HG03108 (cell line): ENCODE measurements at regions not wholly inside any gene's neighbourhood (a gene's known extent, or its start where the extent isn't known, plus 50 kb on each side); places are given as distances from the start of the nearest gene placed in this dataset.
"Not testable (repeated sequence)": the region's sequence is repeated elsewhere in the genome, so short reads cannot be mapped to it uniquely, and the experiment has no call there.

Experiments
- ATAC-seq: cut with Tn5 transposase; IDR thresholded peaks from one replicate; pipeline ENCODE4 v1.9.1; 2021; ENCODE audit warnings: moderate library complexity; ENCODE audit not compliant: unreplicated experiment

DNA sequence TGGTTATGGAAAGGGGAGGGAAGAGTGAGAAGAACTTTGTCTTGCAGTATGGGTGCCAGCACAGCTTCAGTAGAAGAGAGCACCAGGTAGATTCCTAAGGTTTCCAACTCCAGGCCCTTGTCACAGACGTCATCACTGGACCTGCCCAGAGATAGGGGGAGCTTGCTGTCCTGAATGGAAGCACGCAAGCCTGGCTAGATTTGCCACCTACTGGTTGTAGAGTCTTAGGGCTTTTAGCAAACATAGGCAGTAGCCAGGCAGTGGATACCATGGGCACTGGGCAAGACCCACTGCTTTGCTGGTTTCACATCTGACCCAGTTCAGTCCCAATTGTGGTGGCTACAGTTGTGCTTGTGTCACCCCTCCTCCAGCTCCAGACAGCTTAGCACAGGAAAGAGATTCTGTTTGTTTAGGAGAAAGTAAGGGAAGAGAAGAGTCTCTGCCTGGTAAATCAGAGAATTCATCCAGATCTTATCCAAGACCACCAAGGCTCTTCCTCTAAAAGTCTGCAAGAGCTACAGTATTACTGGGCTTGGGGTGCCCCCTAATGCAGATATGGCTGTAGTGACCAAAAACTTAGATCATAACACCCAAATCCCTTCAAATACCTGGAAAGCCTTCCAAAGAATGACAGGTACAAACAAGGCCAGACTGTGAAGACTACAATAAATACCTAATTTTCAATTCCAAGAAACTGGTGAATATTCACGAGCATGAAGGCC lies 158.9 kb downstream of the HINT1 start:
- ATAC-seq: no peak

GRCh38 chr5:131001507-131001906 lies 163.5 kb downstream of the HINT1 start:
- no peak for ATAC-seq

- ATAC-seq: no peak
These were observed 164.8 kb downstream of the HINT1 start for GRCh38 chr5:131000289-131000688.

- not testable (repeated sequence) for ATAC-seq
These were observed 168.3 kb downstream of the HINT1 start for GRCh38 chr5:130996720-130997119.

DNA sequence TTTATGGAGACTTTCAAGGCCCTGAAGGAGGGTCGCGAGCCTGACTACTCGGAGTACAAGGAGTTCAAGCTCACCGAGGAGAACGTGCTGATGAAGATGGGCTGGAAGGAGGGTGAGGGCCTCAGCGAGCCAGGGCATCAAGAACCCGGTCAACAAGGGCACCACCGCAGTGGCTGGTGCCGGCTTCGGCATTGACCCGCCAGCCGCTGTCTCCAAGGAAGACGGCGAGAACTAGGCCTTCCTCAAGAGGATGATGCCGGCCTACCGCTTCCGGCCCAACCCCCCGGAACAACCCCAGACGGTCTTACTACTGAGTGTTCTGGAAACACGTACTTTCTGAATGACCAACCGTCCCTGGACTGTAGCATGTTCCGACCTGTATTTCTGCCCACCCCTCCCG lies 169.2 kb downstream of the HINT1 start:
- no peak for ATAC-seq

GRCh38 chr5:130995254-130995515 lies 169.9 kb downstream of the HINT1 start:
- no peak for ATAC-seq

DNA sequence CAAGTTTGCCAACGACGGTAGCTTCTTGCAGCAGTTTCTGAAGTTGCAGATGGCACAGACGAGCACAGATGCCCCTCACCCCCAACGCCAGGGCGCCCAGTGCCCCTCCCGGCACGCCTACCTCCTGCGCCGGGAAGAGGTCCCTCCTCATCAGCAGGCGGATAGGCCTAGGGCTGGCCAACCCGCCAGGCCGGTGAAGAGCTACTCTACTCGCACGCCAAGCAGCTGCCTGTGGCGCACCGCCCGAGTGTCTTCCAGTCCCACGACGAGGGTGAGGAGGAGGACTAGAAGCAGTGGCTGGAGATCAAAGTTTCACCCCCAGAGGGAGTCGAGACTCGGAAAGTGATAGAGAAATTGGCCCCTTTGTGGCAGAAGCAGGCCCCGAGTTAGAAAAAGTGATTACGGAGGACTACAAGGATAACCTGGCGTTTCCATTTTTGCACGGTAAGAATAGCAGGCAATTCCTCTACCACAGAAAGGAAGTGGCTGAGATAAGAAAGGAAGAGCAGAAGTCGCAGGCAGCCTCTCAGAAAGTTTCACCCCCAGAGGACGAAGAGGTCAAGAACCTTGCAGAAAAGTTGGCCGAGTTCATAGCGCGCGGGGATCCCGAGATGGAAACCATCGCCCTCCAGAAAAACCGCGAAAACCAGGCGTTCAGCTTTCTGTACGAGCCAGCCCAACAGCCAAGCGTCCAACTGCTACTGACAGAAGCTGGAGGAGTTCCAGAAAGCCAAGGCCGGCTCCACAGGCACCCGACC lies 170.4 kb downstream of the HINT1 start:
- ATAC-seq: no peak

- ATAC-seq: no peak
These were observed 172.4 kb downstream of the HINT1 start for GRCh38 chr5:130992621-130993020.

DNA sequence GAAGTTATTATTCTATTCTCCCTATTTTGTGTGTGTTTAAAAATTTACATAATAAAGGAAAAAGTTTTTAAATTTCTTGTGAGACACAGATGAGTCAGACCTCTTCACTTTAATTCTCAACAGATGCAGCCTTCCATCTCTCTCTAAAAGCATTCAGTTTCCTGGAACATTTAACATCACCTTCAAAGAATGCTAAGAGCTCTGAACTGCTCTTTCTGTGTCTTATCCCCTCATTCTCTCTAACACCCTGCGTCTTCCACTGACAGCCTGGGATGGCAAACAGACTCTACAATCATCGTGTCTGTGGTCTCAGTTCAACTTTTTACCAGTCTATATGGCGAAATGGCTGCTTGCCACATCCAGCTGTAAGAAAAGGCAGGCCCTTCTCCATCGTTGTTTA lies 173.0 kb downstream of the HINT1 start:
- ATAC-seq: no peak

DNA sequence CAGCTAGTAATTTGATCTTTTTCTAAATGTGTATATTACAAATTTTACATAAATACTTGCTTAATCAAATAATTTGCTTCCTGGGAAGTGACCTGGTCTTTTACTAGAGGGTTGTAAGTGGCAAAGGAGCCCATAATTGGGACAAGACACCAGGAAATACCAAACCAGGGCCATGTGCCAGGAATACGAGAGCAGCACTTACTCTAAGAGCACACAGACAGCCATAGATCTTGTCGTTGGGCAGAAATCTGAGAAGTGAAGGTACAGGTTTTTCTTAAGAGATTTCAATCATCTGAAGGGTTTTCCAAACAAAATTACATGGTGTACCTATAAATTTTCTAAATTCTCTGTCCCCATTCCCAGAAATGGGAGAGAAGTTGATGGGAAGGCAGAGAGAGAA lies 179.3 kb downstream of the HINT1 start:
- ATAC-seq: no peak

DNA sequence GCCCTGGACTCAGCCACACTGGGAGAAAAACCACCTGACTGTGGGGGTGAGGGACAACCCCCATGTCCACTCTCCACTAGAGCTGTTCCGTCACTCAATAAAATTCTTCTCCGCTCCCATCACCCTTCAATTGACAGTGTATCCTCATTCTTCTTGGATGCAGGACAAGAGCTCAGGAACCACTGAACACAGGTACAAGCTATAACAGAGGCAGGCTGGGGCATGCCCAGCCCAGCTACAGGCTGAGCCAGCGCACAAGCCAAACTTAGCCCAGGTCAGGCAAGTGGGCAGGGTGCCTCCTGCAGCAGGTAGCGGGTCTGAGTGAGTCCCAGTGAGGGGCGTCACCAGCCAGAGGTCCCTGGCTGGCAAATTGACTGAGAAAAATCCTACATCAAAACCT lies 183.4 kb downstream of the HINT1 start:
- no peak for ATAC-seq

DNA sequence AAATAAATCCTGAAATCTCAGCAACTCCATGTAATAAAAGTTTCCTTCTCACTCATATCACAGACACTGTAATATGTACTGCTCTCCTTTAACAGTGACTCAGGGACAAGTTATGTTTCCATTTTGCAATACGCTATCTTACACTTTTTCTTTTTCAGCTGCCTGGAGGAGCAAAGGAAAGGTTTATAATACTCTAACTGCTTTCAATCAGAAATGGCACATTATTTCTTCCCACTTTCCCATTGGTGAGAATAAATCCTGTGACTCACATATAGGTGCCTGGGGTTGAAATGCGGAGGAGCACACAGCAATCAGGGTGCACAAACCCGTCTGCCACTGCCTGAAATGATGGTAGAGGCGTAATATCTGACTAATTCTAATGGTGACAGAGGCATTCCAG lies 186.6 kb downstream of the HINT1 start:
- ATAC-seq: no peak

- ATAC-seq: no peak
These were observed 188.6 kb downstream of the HINT1 start for GRCh38 chr5:130976493-130976892.

DNA sequence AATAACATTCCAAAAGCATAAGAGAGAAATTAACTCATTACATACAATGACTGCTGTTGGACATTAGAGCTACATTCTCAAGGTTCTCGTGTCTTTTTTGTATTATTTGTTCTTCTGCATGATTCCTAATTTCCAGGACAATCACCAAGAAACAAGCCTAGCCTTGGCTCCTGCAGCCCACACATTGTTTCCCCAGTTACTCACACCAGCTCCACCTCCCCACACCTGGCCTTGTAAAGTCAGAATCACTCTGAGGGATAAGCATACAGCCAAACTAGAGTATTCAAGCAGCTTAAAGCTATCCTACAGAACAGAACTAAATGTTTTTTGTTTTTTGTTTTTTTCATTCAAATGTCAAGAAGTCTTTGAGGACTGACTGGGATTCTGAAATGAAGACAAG lies 189.2 kb downstream of the HINT1 start:
- no peak for ATAC-seq

- ATAC-seq: no peak
These were observed 189.8 kb downstream of the HINT1 start for GRCh38 chr5:130975299-130975698.

- no peak for ATAC-seq
These were observed 190.9 kb downstream of the HINT1 start for GRCh38 chr5:130974021-130974683.

GRCh38 chr5:130966990-130967525 lies 198.0 kb downstream of the HINT1 start:
- ATAC-seq: no peak

DNA sequence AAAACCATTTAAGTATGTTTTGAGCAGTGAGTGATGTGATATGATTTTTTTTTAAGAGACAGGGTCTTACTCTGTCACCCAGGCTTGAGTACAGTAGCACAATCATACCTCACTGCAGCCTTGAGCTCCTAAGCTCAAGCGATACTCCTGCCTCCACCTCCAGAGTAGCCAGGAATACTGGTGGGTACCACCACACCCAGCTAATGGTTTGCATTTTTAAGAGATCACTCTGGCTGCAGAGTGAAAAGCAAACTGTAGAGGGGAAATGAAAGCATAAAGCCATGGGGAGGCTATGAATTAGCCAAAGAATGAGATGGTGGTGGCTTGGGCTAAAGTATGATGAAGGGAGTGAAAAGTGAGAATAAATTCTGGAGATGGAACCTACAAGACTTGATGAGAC lies 199.1 kb downstream of the HINT1 start:
- no peak for ATAC-seq

GRCh38 chr5:130965360-130965759 lies 199.7 kb downstream of the HINT1 start:
- no peak for ATAC-seq

DNA sequence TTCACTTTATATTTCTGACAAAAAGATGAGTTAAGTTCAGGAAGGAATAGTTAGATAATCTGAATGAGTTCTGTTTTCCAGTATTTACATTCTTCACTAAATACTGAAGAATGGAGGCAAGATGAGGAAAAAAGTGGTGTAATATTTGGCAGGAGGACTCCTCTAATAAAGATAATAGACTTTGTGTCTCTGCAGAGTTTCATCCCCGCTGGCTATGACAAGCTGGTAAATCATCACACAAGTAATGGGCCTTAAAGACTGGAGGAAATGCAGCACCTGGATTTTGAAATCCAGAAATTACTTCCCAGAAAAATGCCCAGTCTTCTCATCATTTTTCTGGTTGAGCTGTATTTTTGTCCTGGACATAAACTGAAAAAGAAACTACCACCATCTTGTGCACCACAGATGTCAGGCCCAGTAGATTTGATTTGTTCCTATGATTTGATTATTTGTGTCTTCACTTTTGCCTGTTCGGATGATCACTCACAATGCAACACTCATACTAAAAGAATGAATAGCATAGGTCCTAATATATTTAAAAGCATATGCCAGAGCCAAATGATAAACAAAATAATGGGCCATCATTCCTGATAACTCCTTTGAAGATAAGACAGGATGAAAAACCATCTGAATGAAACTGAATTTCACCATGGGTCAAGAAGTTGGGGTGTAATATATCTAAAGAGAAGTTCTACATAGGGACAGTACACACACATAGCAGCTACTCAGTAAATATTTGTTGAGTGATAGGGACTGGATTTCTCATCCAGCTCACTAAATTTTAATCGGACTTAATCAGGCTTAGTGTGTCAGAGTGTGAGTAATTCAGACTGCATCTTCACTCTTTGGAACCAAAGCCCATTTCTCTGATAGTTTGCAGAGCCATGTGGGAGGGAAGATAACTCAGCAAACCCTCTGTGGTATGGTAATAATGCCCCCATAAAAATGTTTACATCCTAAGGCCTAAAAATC lies 200.5 kb downstream of the HINT1 start:
- no peak for ATAC-seq

DNA sequence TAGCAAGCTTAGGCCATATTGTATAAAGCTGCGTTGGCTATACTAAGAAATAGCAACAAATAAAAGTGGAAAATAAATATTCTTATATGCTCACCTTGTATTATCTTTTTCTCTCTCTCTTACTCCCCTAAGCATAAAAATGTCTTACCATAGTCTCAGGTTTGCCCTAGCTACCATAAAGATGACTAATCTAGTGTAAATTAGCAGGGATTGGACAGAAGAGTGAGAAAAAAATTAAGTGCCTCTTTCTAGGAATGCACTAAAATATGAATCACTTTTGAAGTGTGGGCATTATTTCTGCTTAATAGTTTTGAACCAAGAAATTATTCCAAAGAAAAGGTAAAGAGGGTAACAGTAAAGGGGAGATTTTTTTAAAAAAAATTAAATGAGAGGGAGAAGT lies 201.3 kb downstream of the HINT1 start:
- ATAC-seq: no peak
